K562 (cell line): ENCODE measurements at regions not wholly inside any gene's neighbourhood (a gene's known extent, or its start where the extent isn't known, plus 50 kb on each side); places are given as distances from the start of the nearest gene placed in this dataset.

Experiments used
- CBX5 ChIP-seq: IDR thresholded peaks from 2 replicates; pipeline ENCODE4 v1.6.1; 2014; ENCODE audit warnings: low read depth, borderline replicate concordance
- MLLT1 ChIP-seq, 2 experiments: fragments of 450-650 bp; IDR thresholded peaks; 2 replicates each; pipeline ENCODE4 v1.6.1; 2016
- PCBP2 ChIP-seq: fragments of 200-400 bp; formaldehyde crosslinking; IDR thresholded peaks from 2 replicates; pipeline ENCODE4 v1.6.1; 2018; ENCODE audit warnings: low read length, low read depth, mild to moderate bottlenecking, moderate library complexity; ENCODE audit not compliant: poor library complexity, severe bottlenecking
- RAD21 ChIP-seq, 2 experiments: fragments of 250-450 bp in 1 of 2; fragments of 450-650 bp in 1 of 2; sonication (Bioruptor Pico) in 1 of 2; formaldehyde crosslinking in 1 of 2; IDR thresholded peaks in 1 of 2; conservative IDR thresholded peaks in 1 of 2; 2 replicates each; pipeline versions ENCODE4 v1.4.0 to v1.8.0; 2020 to 2022; ENCODE audit warnings: mild to moderate bottlenecking in 2 of 2, moderate library complexity in 1 of 2
- RUNX1 ChIP-seq: sonication (generic); IDR thresholded peaks from 2 replicates; pipeline ENCODE4 v1.6.1; 2016; ENCODE audit warnings: antibody characterized with exemption, low read depth
- ZNF511 ChIP-seq: sonication (generic); formaldehyde crosslinking; IDR thresholded peaks from 2 replicates; pipeline ENCODE4 v1.8.0; 2022; ENCODE audit warnings: mild to moderate bottlenecking, missing genetic modification reagents
- TF ChIP-seq, protein P1 (sequence below): fragments of 450-650 bp; conservative IDR thresholded peaks from 2 replicates; pipeline ENCODE4 v1.6.1; 2016; ENCODE audit warnings: missing genetic modification characterization, low read depth, mild to moderate bottlenecking, control low read depth, missing compliant biosample characterization

GRCh38 chr12:33942172-33942571, 80.1 kb upstream of the ALG10 start (continued):
- TF ChIP-seq PCBP2, result no peak
- TF ChIP-seq MLLT1 (IDR thresholded peaks at IDR 0.05), result no peak
- TF ChIP-seq, protein P1, sequence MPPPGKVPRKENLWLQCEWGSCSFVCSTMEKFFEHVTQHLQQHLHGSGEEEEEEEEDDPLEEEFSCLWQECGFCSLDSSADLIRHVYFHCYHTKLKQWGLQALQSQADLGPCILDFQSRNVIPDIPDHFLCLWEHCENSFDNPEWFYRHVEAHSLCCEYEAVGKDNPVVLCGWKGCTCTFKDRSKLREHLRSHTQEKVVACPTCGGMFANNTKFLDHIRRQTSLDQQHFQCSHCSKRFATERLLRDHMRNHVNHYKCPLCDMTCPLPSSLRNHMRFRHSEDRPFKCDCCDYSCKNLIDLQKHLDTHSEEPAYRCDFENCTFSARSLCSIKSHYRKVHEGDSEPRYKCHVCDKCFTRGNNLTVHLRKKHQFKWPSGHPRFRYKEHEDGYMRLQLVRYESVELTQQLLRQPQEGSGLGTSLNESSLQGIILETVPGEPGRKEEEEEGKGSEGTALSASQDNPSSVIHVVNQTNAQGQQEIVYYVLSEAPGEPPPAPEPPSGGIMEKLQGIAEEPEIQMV (tag), result no peak
- no peak for TF ChIP-seq ZNF511 (CRISPR knock-in tag)
- TF ChIP-seq RAD21 (CRISPR knock-in tag; conservative IDR thresholded peaks at IDR 0.05 in 1 of 2, IDR thresholded peaks at IDR 0.05 in 1 of 2), result no peak
- TF ChIP-seq CBX5, result no peak
- no peak for TF ChIP-seq RUNX1
- TF ChIP-seq, all 486 proteins: peak for 0
